ENCODE measurements at regions not wholly inside any gene's neighbourhood (a gene's known extent, or its start where the extent isn't known, plus 50 kb on each side); places are given as distances from the start of the nearest gene placed in this dataset.

DNA sequence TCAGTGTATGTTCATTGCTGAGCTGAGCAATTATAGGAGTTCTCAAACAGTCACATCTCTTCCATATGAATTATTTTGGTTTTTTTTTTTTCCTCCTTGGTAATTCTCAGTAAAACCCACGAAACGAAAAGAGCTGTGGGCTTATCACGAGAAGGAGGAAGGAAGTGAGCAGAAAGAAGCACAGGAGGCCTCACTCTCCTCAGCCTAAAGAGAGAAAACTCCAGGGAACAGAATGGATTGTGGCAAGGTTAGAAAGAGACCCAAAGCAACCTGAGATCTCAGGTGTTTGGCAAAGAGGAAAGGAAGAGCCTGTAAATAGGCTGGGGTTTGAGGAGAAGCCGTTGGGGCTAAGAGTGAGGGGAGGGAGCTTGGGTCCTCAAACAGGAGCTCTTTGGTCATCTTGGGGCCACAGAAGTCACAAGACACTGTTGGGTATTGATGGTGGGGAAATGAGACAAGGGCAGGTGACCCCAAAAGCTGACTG is 67.8 kb upstream of the CITED2 start:
- H4K20me1 ChIP-seq (ENCODE audit: insufficient read depth): no peaks in the 10 kb centered on the region
- DNase-seq: peak in 1 of 2 experiments; percentile 33
- H3K4me2 ChIP-seq: no peak overlapping the region
- ChIA-PET POLR2A (ENCODE audit: unreplicated experiment) (interaction anchor here (0.6 kb wide), 1 partner anchor 126 kb away, joined by 3 read pairs; no protein-coding TSS in a partner anchor), CTCF (no interaction called here)
- no peak overlapping the region for H2AFZ ChIP-seq
- TF ChIP-seq EZH2 (IDR thresholded peaks at IDR 0.05; ENCODE audit: low read depth) (no peak), CTCF (conservative IDR thresholded peaks at IDR 0.05) (no peak)
- no peaks in the 10 kb centered on the region for H3K9me2 ChIP-seq (ENCODE audit: insufficient read depth)
- BruUV-seq (replicated peaks): no TSS peak
- no peaks in the 10 kb centered on the region for H3K36me3 ChIP-seq (ENCODE audit: low read depth)
- no peak overlapping the region for H3K4me3 ChIP-seq
- peaks cover 18% of the 10 kb centered on the region for H3K4me1 ChIP-seq (replicated peaks; ENCODE audit: insufficient read depth)
- H3F3A ChIP-seq (ENCODE audit: insufficient read depth, low read depth): peaks cover 11% of the 10 kb centered on the region
- no peaks in the 10 kb centered on the region for H3K79me2 ChIP-seq (ENCODE audit: low read depth)
- H3K9me3 ChIP-seq (ENCODE audit: insufficient read depth, low read depth): 0 out of 2 replicates have a peak, but pooled peaks cover 5% of the 10 kb centered on the region
- no peak overlapping the region for H3K27ac ChIP-seq
- no peaks in the 10 kb centered on the region for H3K27me3 ChIP-seq (ENCODE audit: insufficient read depth, low read depth)
- intact Hi-C loops (cut with micrococcal nuclease; ENCODE audit: unreplicated experiment): no loop called here

DNA sequence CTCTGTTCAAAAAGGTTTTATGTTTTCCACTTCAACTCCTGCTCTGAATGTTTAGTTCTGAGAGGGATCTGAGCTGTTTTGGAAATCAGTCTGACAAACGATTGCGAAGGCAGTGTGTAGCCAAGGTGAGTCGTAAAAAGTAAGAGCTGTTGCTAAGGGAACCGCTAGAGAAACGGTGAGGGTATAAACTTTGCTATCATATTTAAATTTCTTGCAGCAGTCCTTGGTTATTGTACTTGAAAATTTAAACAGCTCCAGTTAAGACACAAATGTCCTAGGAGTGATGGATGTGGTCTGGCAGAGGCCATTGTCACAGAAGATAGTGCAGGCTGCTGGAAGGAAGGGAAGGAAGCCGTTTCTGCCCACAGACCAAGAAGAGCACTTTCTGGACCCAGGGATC is 64.9 kb upstream of the CITED2 start:
- TF ChIP-seq CTCF (conservative IDR thresholded peaks at IDR 0.05) (no peak), EZH2 (IDR thresholded peaks at IDR 0.05; ENCODE audit: low read depth) (no peak)
- no peaks in the 10 kb centered on the region for H3K27me3 ChIP-seq (ENCODE audit: insufficient read depth, low read depth)
- peak in 1 of 2 experiments; percentile 60 for DNase-seq
- CTCF ChIA-PET: no interaction called here
- H3K36me3 ChIP-seq (ENCODE audit: low read depth): no peaks in the 10 kb centered on the region
- H3K9me2 ChIP-seq (ENCODE audit: insufficient read depth): no peaks in the 10 kb centered on the region
- POLR2A ChIA-PET (ENCODE audit: unreplicated experiment): no interaction called here
- no peak overlapping the region for H2AFZ ChIP-seq
- no peak overlapping the region for H3K4me3 ChIP-seq
- H3K4me2 ChIP-seq: no peak overlapping the region
- H3F3A ChIP-seq (ENCODE audit: insufficient read depth, low read depth): peaks cover 24% of the 10 kb centered on the region
- H3K9me3 ChIP-seq (ENCODE audit: insufficient read depth, low read depth): 0 out of 2 replicates have a peak, but pooled peaks cover 5% of the 10 kb centered on the region
- intact Hi-C loops (cut with micrococcal nuclease; ENCODE audit: unreplicated experiment): loop anchor here (5.0 to 10.0 kb wide), 2 partner anchors 75 to 218 kb away; no protein-coding TSS in a partner anchor
- H4K20me1 ChIP-seq (ENCODE audit: insufficient read depth): no peaks in the 10 kb centered on the region
- BruUV-seq (replicated peaks): no TSS peak
- H3K4me1 ChIP-seq (replicated peaks; ENCODE audit: insufficient read depth): peaks cover 47% of the 10 kb centered on the region
- no peak overlapping the region for H3K27ac ChIP-seq
- H3K79me2 ChIP-seq (ENCODE audit: low read depth): no peaks in the 10 kb centered on the region

GRCh38 chr6:139438775-139439174 is 64.3 kb upstream of the CITED2 start:
- DNase-seq: no peak
- Histone ChIP-seq H3K27ac (no peak overlapping the region), H4K20me1 (ENCODE audit: insufficient read depth) (no peaks in the 10 kb centered on the region), H3K4me2 (no peak overlapping the region), H3K36me3 (ENCODE audit: low read depth) (no peaks in the 10 kb centered on the region), H3K79me2 (ENCODE audit: low read depth) (no peaks in the 10 kb centered on the region), H2AFZ (no peak overlapping the region), H3K4me3 (no peak overlapping the region), H3F3A (ENCODE audit: insufficient read depth, low read depth) (peaks cover 29% of the 10 kb centered on the region), H3K9me3 (ENCODE audit: insufficient read depth, low read depth) (peaks cover 9% of the 10 kb centered on the region; the same call in 1 of the 2 replicates), H3K4me1 (replicated peaks; ENCODE audit: insufficient read depth) (peaks cover 53% of the 10 kb centered on the region), H3K27me3 (ENCODE audit: insufficient read depth, low read depth) (no peaks in the 10 kb centered on the region), H3K9me2 (ENCODE audit: insufficient read depth) (no peaks in the 10 kb centered on the region)
- intact Hi-C loops (cut with micrococcal nuclease; ENCODE audit: unreplicated experiment): loop anchor here (5.0 to 10.0 kb wide), 2 partner anchors 76 to 219 kb away; no protein-coding TSS in a partner anchor
- POLR2A ChIA-PET (ENCODE audit: unreplicated experiment): no interaction called here
- CTCF ChIA-PET: no interaction called here
- BruUV-seq (replicated peaks): no TSS peak
- TF ChIP-seq CTCF (conservative IDR thresholded peaks at IDR 0.05) (no peak), EZH2 (IDR thresholded peaks at IDR 0.05; ENCODE audit: low read depth) (no peak)

Data from PC-9 (cell line).